ENCODE measurements at regions not wholly inside any gene's neighbourhood (a gene's known extent, or its start where the extent isn't known, plus 50 kb on each side); places are given as distances from the start of the nearest gene placed in this dataset.
"Not testable (repeated sequence)": the region's sequence is repeated elsewhere in the genome, so short reads cannot be mapped to it uniquely, and the experiment has no call there.

DNA sequence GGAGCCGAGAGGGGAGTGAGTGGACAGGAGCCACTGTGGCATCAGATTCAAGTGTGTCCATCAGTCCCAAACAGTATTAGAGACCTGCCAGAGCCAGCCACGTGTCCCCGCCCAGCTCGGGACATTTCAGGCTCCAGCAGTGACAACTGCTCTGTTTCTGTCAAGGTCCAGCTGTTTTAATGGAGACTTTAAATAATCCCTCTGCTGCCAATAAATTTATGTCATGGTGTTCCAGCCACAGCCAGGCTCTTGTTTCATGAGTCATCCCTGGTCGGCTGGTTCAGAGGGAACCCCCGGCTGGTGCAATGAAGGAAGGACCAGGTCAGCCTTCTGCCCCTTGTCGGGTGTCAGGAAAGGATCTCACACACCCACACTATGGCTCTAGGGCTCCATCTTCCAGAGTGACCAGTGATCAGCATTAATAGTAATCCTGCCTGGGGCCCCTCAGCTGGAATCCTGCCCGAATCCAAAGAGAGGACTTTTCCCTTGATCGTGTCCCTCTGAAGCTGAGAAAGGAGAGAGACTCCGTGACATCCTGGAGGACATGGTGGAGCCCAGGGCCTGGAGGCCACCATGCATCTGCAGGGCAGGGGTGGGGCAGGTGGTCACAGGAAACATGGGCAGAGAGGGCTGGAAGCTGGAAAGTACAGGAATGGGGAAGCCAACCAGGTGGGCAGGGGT is 197.3 kb downstream of the MATN1 start:
- peaks cover 3% of the 10 kb centered on the region for H3K4me1 ChIP-seq (ENCODE audit: low read depth)
- H3K36me3 ChIP-seq (ENCODE audit: low read depth), result no peaks in the 10 kb centered on the region
- ATAC-seq (no peak), DNase-seq (no peak)
- no peaks in the 10 kb centered on the region for H3K9me3 ChIP-seq
- H3K4me3 ChIP-seq, result no peak overlapping the region
- no peak for TF ChIP-seq CTCF (IDR thresholded peaks at IDR 0.05)
- intact Hi-C loops (cut with DNase I, micrococcal nuclease), result no loop called here

DNA sequence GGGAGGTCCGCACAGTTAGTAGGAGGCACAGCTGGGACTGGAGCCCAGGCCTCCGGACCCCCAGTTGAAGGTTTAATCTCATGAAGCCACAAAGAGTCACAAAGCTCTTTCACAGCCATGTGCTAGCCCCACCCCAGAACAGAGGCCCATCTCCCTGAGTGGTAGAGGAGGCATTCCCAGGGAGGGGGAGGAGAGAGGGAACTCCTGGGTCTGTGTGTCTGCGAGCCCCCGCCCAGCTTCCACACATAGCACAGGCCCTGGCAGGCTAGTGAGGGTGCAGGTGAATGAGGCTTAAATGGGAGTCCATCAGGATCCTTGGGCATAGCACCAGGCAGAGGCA is 197.8 kb downstream of the MATN1 start:
- intact Hi-C loops (cut with DNase I, micrococcal nuclease), result no loop called here
- DNase-seq (no peak), ATAC-seq (no peak)
- Histone ChIP-seq H3K36me3 (ENCODE audit: low read depth) (no peaks in the 10 kb centered on the region), H3K9me3 (no peaks in the 10 kb centered on the region), H3K4me3 (no peak overlapping the region), H3K4me1 (ENCODE audit: low read depth) (peaks cover 3% of the 10 kb centered on the region)
- no peak for TF ChIP-seq CTCF (IDR thresholded peaks at IDR 0.05)

DNA sequence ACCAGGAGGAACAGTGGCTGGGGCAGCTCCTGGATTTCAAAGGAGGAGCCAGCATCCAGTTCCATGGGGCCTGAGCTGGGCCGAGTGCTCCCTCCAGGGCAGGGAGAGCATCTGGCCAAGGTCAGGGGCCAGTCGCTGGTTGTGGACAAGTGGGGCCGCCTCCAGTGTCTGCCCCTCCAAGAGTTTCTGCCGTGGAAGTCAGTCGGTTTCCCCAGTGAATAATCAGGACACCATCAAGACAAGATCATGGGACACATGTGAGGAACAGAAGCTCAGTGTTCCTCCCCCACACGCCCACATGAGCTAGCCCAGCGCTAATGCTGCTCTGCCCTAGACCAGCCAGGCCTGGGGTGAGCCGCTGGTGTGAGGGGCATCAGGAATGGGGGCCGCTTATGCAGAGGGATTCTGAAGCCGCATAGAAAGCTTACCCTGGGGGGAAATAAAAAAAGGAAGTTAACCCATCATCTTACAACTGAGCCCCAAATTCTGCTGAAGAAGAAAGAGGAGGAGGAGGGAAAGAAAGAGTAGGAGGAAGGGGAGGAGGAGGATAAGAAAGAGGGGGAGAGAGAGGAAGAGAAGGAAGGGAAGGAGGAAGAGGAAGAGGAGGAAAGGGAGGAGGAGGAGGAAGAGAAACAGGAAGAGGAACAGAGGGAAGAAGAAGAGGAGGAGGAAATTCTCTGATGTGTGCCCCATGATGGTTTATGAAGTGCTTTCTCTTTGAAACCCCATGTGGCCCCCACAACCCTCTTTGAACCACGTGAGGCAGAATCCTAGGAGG is 198.4 kb downstream of the MATN1 start:
- intact Hi-C loops (cut with DNase I, micrococcal nuclease), result no loop called here
- H3K9me3 ChIP-seq, result no peaks in the 10 kb centered on the region
- DNase-seq, result no peak
- H3K4me3 ChIP-seq, result no peak overlapping the region
- ATAC-seq, result no peak
- peaks cover 3% of the 10 kb centered on the region for H3K4me1 ChIP-seq (ENCODE audit: low read depth)
- TF ChIP-seq CTCF (IDR thresholded peaks at IDR 0.05), result no peak
- no peaks in the 10 kb centered on the region for H3K36me3 ChIP-seq (ENCODE audit: low read depth)

DNA sequence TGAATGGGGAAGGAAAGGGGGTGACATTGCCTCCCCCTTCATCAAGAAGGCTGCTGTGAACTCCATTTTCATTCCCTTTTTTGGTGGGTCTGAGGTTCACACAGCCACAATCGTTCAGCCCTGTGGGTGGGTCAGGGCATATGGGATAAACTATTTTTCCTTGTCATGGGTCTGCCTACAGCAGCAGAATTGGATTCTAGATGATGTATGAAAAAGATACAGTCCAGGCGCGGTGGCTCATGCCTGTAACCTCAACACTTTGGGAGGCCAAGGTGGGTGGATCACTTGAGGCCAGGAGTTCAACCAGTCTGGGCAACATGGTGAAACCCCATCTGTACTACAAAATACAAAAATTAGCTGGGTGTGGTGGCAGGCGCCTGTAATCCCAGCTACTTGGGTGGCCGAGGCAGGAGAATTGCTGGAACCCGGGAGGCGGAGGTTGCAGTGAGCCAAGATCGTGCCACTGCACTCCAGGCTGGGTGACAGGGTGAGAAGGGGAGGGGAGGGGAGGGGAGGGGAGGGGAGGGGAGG is 199.3 kb downstream of the MATN1 start:
- H3K4me3 ChIP-seq; H3K4me1 ChIP-seq (ENCODE audit: low read depth); H3K9me3 ChIP-seq; intact Hi-C loops (cut with DNase I, micrococcal nuclease); ATAC-seq; DNase-seq; H3K36me3 ChIP-seq (ENCODE audit: low read depth): not testable (repeated sequence)

GRCh38 chr1:30523055-30524020 is 200.0 kb downstream of the MATN1 start:
- no peak overlapping the region for H3K4me3 ChIP-seq
- no peak for ATAC-seq
- H3K36me3 ChIP-seq (ENCODE audit: low read depth), result no peaks in the 10 kb centered on the region
- intact Hi-C loops (cut with DNase I, micrococcal nuclease), result no loop called here
- no peak for TF ChIP-seq CTCF (IDR thresholded peaks at IDR 0.05)
- no peak for DNase-seq
- H3K9me3 ChIP-seq, result no peaks in the 10 kb centered on the region
- no peaks in the 10 kb centered on the region for H3K4me1 ChIP-seq (ENCODE audit: low read depth)

All from mucosa of descending colon (tissue), 3 donors.